ENCODE measurements at regions not wholly inside any gene's neighbourhood (a gene's known extent, or its start where the extent isn't known, plus 50 kb on each side); places are given as distances from the start of the nearest gene placed in this dataset.

DNA sequence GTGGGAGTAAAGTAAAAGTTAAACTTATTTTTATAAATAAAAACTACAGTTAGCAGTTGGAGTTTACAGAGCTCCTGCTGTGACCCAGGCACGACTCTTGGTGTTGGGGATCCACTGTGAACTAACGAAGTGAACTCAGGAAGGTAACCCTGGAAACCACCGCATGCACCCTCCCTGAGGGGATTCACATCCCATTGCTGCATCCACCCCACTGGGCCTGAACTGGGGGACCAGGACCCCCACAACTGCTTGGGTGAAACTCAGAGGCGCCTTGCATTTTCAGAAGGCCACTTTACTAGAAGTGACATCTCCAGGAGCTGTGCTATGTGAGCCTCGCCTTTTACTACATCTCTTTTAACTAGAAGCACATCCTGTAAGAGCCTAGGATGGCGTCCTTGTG lies 166.4 kb downstream of the TEX29 start:
- TF ChIP-seq, protein P1, sequence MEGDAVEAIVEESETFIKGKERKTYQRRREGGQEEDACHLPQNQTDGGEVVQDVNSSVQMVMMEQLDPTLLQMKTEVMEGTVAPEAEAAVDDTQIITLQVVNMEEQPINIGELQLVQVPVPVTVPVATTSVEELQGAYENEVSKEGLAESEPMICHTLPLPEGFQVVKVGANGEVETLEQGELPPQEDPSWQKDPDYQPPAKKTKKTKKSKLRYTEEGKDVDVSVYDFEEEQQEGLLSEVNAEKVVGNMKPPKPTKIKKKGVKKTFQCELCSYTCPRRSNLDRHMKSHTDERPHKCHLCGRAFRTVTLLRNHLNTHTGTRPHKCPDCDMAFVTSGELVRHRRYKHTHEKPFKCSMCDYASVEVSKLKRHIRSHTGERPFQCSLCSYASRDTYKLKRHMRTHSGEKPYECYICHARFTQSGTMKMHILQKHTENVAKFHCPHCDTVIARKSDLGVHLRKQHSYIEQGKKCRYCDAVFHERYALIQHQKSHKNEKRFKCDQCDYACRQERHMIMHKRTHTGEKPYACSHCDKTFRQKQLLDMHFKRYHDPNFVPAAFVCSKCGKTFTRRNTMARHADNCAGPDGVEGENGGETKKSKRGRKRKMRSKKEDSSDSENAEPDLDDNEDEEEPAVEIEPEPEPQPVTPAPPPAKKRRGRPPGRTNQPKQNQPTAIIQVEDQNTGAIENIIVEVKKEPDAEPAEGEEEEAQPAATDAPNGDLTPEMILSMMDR (IDR thresholded peaks at IDR 0.05), result no peak
- TF ChIP-seq POLR2A (IDR thresholded peaks at IDR 0.05), result no peak

Measured in body of pancreas (tissue), 4 donors.